Lung (tissue), 11 donors: ENCODE measurements at regions not wholly inside any gene's neighbourhood (a gene's known extent, or its start where the extent isn't known, plus 50 kb on each side); places are given as distances from the start of the nearest gene placed in this dataset.
A peak's percentile ranks its signal among the peaks of the same experiment; 100 is the strongest.

Experiments
- ATAC-seq: fragments of 200-7000 bp; cut with Tn5 transposase; one replicate; pipeline ENCODE4 v1.9.1; 2020; ENCODE audit warnings: moderate number of reproducible peaks; ENCODE audit not compliant: insufficient read depth, low FRiP score
- DNase-seq, 3 donors: peaks; one replicate each; pipeline ENCODE4 v3.0.0-alpha.2; 2013 to 2017
- H3K27ac ChIP-seq, 2 donors: one replicate each; pipeline ENCODE4 v1.5.1; 2013; ENCODE audit warnings: mild to moderate bottlenecking in 2 of 2, moderate library complexity in 2 of 2, control low read depth in 1 of 2, inconsistent platforms in 1 of 2, low read depth in 1 of 2, low read length in 1 of 2
- H3K27me3 ChIP-seq, 3 donors: one replicate each; pipeline ENCODE4 v1.5.1; 2013; ENCODE audit warnings: low read length in 2 of 3; ENCODE audit not compliant: control insufficient read depth in 3 of 3, insufficient read depth in 3 of 3
- H3K36me3 ChIP-seq, 4 donors: one replicate each; pipeline ENCODE4 v1.5.1; 2013; ENCODE audit warnings: low read length in 4 of 4, mild to moderate bottlenecking in 1 of 4, moderate library complexity in 1 of 4; ENCODE audit not compliant: control insufficient read depth in 4 of 4, insufficient read depth in 4 of 4
- H3K4me1 ChIP-seq, 5 donors: one replicate each; pipeline ENCODE4 v1.5.1; 2013; ENCODE audit warnings: low read length in 5 of 5, mild to moderate bottlenecking in 2 of 5, moderate library complexity in 1 of 5; ENCODE audit not compliant: control insufficient read depth in 5 of 5, insufficient read depth in 5 of 5
- H3K4me3 ChIP-seq: one replicate; pipeline ENCODE4 v1.5.1; 2013; ENCODE audit warnings: mild to moderate bottlenecking, control low read depth, moderate library complexity
- H3K9ac ChIP-seq, 2 donors: one replicate each; pipeline ENCODE4 v1.5.1; 2013; ENCODE audit warnings: low read length in 2 of 2, control low read depth in 1 of 2; ENCODE audit not compliant: insufficient read depth in 1 of 2
- H3K9me3 ChIP-seq, 4 donors: one replicate each; pipeline ENCODE4 v1.5.1; 2013; ENCODE audit warnings: low read length in 3 of 4, mild to moderate bottlenecking in 1 of 4, moderate library complexity in 1 of 4; ENCODE audit not compliant: control insufficient read depth in 4 of 4, insufficient read depth in 3 of 4
- CTCF ChIP-seq: IDR thresholded peaks from 2 replicates; pipeline ENCODE4 v1.5.1; 2012; ENCODE audit warnings: mild to moderate bottlenecking; ENCODE audit errors: control extremely low read depth, extremely low read depth
- WGBS, 2 donors: extraction: QIAGEN DNeasy Blood & Tissue Kit; methylation state at CpG; one replicate each; pipeline ENCODE4 v1.1.7; 2013; 5-methylcytosine and 5-hydroxymethylcytosine counted together
- donor health status: control.
- donor health status: control.
- donor health status: Bipolar disorder and iron deficiency.
- donor health status: healthy.
- donor health status: DM: yes; HTN: yes; CAD: no.

- 77 to 90% methylated on average over 5 of the region's 5 CpGs for WGBS, 2 donors
- ATAC-seq (no peak), DNase-seq (no peak)
- Histone ChIP-seq H3K27ac (no peak overlapping the region), H3K4me3 (no peak overlapping the region), H3K9ac (no peak overlapping the region), H3K9me3 (peaks cover 0 to 5% (median 0%) of the 10 kb centered on the region in 4 donors), H3K4me1 (peaks cover 0 to 12% (median 0%) of the 10 kb centered on the region in 5 donors), H3K27me3 (no peaks in the 10 kb centered on the region), H3K36me3 (no peaks in the 10 kb centered on the region)
- no peak for TF ChIP-seq CTCF
Measured at GRCh38 chr4:98781641-98782357, 123.4 kb upstream of the TSPAN5 start.

- H3K27me3 ChIP-seq, result no peaks in the 10 kb centered on the region
- WGBS, 2 donors, result 68 to 83% methylated on average over 3 of the region's 3 CpGs
- H3K4me1 ChIP-seq, result peaks cover 0 to 12% (median 0%) of the 10 kb centered on the region in 5 donors
- no peak overlapping the region for H3K4me3 ChIP-seq
- DNase-seq (no peak), ATAC-seq (no peak)
- no peaks in the 10 kb centered on the region for H3K36me3 ChIP-seq
- H3K27ac ChIP-seq, result no peak overlapping the region
- no peak overlapping the region for H3K9ac ChIP-seq
- TF ChIP-seq CTCF, result no peak
- H3K9me3 ChIP-seq, result peaks cover 0 to 5% (median 0%) of the 10 kb centered on the region in 4 donors
Measured at GRCh38 chr4:98780926-98781325, 122.5 kb upstream of the TSPAN5 start.

- H3K27ac ChIP-seq, result no peak overlapping the region
- DNase-seq, result peak in 2 of 3 donors; percentile 4 to 10
- H3K36me3 ChIP-seq, result no peaks in the 10 kb centered on the region
- WGBS, 2 donors, result 76 to 88% methylated on average over 3 of the region's 3 CpGs
- H3K4me1 ChIP-seq, result peaks cover 0 to 12% (median 0%) of the 10 kb centered on the region in 5 donors
- TF ChIP-seq CTCF, result no peak
- no peak overlapping the region for H3K4me3 ChIP-seq
- peaks cover 0 to 3% (median 0%) of the 10 kb centered on the region in 4 donors for H3K9me3 ChIP-seq
- ATAC-seq, result no peak
- no peak overlapping the region for H3K9ac ChIP-seq
- no peaks in the 10 kb centered on the region for H3K27me3 ChIP-seq
Measured at GRCh38 chr4:98779088-98779487, 120.7 kb upstream of the TSPAN5 start.
